Stimulated activated naive CD8-positive, alpha-beta T cell treated with anti-CD3 and anti-CD28 coated beads, Interleukin-15, amount 100 ng/mL, for 72 hours (primary cell): ENCODE measurements at regions not wholly inside any gene's neighbourhood (a gene's known extent, or its start where the extent isn't known, plus 50 kb on each side); places are given as distances from the start of the nearest gene placed in this dataset.
A peak's percentile ranks its signal among the peaks of the same experiment; 100 is the strongest.
"Not testable (repeated sequence)": the region's sequence is repeated elsewhere in the genome, so short reads cannot be mapped to it uniquely, and the experiment has no call there.

Source experiments
- ATAC-seq: fragments of 150-1000 bp; cut with Tn5 transposase; 2 replicates; pipeline ENCODE4 v1.10.0; 2021; ENCODE audit warnings: mild to moderate bottlenecking, moderate library complexity
- DNase-seq, 2 donors: peaks; one replicate each; pipeline ENCODE4 v3.0.0; 2021 to 2022
- H3K27ac Mint-ChIP-seq, 2 donors: one replicate each; pipeline ENCODE4 v1.8.0; 2022; ENCODE audit warnings: mild to moderate bottlenecking in 2 of 2, mixed read lengths in 2 of 2, moderate library complexity in 2 of 2
- H3K27me3 Mint-ChIP-seq: one replicate; pipeline ENCODE4 v1.8.0; 2022; ENCODE audit warnings: mixed read lengths
- H3K4me1 Mint-ChIP-seq: one replicate; pipeline ENCODE4 v1.8.0; 2022; ENCODE audit warnings: mild to moderate bottlenecking, mixed read lengths
- H3K4me3 Mint-ChIP-seq, 2 donors: one replicate each; pipeline ENCODE4 v1.8.0; 2022; ENCODE audit warnings: mild to moderate bottlenecking in 2 of 2, mixed read lengths in 2 of 2, moderate library complexity in 1 of 2
- H3K9me3 Mint-ChIP-seq, 2 donors: one replicate each; pipeline ENCODE4 v1.8.0; 2022; ENCODE audit warnings: mixed read lengths in 2 of 2

GRCh38 chr12:3397596-3397995 lies 93.4 kb upstream of the PRMT8 start:
- ATAC-seq, H3K4me1 Mint-ChIP-seq, H3K9me3 Mint-ChIP-seq, DNase-seq, H3K27ac Mint-ChIP-seq, H3K4me3 Mint-ChIP-seq: not testable (repeated sequence)
- peaks cover 36% of the 10 kb centered on the region for H3K27me3 Mint-ChIP-seq

- Mint-ChIP-seq H3K9me3 (peaks cover 4 to 7% of the 10 kb centered on the region in 2 donors), H3K4me1 (no peaks in the 10 kb centered on the region), H3K4me3 (no peak overlapping the region), H3K27ac (no peak overlapping the region), H3K27me3 (peaks cover 36% of the 10 kb centered on the region)
- ATAC-seq (peak; percentile 42), DNase-seq (no peak)
Measured at GRCh38 chr12:3398196-3398789, 92.7 kb upstream of the PRMT8 start.

GRCh38 chr12:3405821-3406220 lies 85.2 kb upstream of the PRMT8 start:
- Mint-ChIP-seq H3K27ac (peak overlapping the region in 1 of 2 donors; percentile 67), H3K9me3 (peaks cover 28 to 63% of the 10 kb centered on the region in 2 donors), H3K4me1 (no peaks in the 10 kb centered on the region), H3K27me3 (peaks cover 8% of the 10 kb centered on the region), H3K4me3 (no peak overlapping the region)
- DNase-seq (no peak), ATAC-seq (no peak)

- no peaks in the 10 kb centered on the region for H3K4me1 Mint-ChIP-seq
- no peak overlapping the region for H3K4me3 Mint-ChIP-seq
- no peak for ATAC-seq
- no peak for DNase-seq
- H3K9me3 Mint-ChIP-seq, result peaks cover 28 to 63% of the 10 kb centered on the region in 2 donors
- no peaks in the 10 kb centered on the region for H3K27me3 Mint-ChIP-seq
- H3K27ac Mint-ChIP-seq, result peak overlapping the region in 1 of 2 donors; percentile 45
Measured at GRCh38 chr12:3407723-3408122, 83.3 kb upstream of the PRMT8 start.

GRCh38 chr12:3409662-3410061 lies 81.3 kb upstream of the PRMT8 start:
- ATAC-seq (no peak), DNase-seq (no peak)
- peaks cover 11% of the 10 kb centered on the region for H3K27me3 Mint-ChIP-seq
- peaks cover 24 to 58% of the 10 kb centered on the region in 2 donors for H3K9me3 Mint-ChIP-seq
- H3K27ac Mint-ChIP-seq, result no peak overlapping the region
- no peak overlapping the region for H3K4me3 Mint-ChIP-seq
- no peaks in the 10 kb centered on the region for H3K4me1 Mint-ChIP-seq

- ATAC-seq (no peak), DNase-seq (no peak)
- H3K4me3 Mint-ChIP-seq, result no peak overlapping the region
- H3K9me3 Mint-ChIP-seq, result no peaks in the 10 kb centered on the region
- no peaks in the 10 kb centered on the region for H3K4me1 Mint-ChIP-seq
- H3K27ac Mint-ChIP-seq, result peak overlapping the region in 1 of 2 donors; percentile 3
- peaks cover 26% of the 10 kb centered on the region for H3K27me3 Mint-ChIP-seq
Measured at GRCh38 chr12:3416159-3416558, 74.8 kb upstream of the PRMT8 start.

- Mint-ChIP-seq H3K27ac (peak overlapping the region in 1 of 2 donors; percentile 3), H3K4me3 (no peak overlapping the region), H3K9me3 (no peaks in the 10 kb centered on the region), H3K4me1 (no peaks in the 10 kb centered on the region), H3K27me3 (peaks cover 31% of the 10 kb centered on the region)
- no peak for DNase-seq
- no peak for ATAC-seq
Measured at GRCh38 chr12:3416670-3417069, 74.3 kb upstream of the PRMT8 start.

GRCh38 chr12:3417113-3417512 lies 73.9 kb upstream of the PRMT8 start:
- H3K9me3 Mint-ChIP-seq, result no peaks in the 10 kb centered on the region
- no peaks in the 10 kb centered on the region for H3K4me1 Mint-ChIP-seq
- DNase-seq (no peak), ATAC-seq (no peak)
- no peak overlapping the region for H3K4me3 Mint-ChIP-seq
- peak overlapping the region in 1 of 2 donors; percentile 14 for H3K27ac Mint-ChIP-seq
- peaks cover 31% of the 10 kb centered on the region for H3K27me3 Mint-ChIP-seq

GRCh38 chr12:3417937-3418462 lies 73.0 kb upstream of the PRMT8 start:
- Mint-ChIP-seq H3K27ac (no peak overlapping the region), H3K4me3 (no peak overlapping the region), H3K9me3 (no peaks in the 10 kb centered on the region), H3K27me3 (peaks cover 31% of the 10 kb centered on the region), H3K4me1 (no peaks in the 10 kb centered on the region)
- no peak for ATAC-seq
- no peak for DNase-seq

GRCh38 chr12:3418609-3419390 lies 72.2 kb upstream of the PRMT8 start:
- ATAC-seq, result no peak
- peaks cover 26% of the 10 kb centered on the region for H3K27me3 Mint-ChIP-seq

GRCh38 chr12:3419558-3419957 lies 71.4 kb upstream of the PRMT8 start:
- Mint-ChIP-seq H3K4me1 (no peaks in the 10 kb centered on the region), H3K9me3 (no peaks in the 10 kb centered on the region), H3K27me3 (peaks cover 21% of the 10 kb centered on the region), H3K27ac (no peak overlapping the region), H3K4me3 (no peak overlapping the region)
- ATAC-seq (no peak), DNase-seq (no peak)

More at GRCh38 chr12:3418609-3419390, 72.2 kb upstream of the PRMT8 start:
- H3K4me1 Mint-ChIP-seq, result no peaks in the 10 kb centered on the region
- no peak overlapping the region for H3K27ac Mint-ChIP-seq
- no peak overlapping the region for H3K4me3 Mint-ChIP-seq
- H3K9me3 Mint-ChIP-seq, result no peaks in the 10 kb centered on the region
- no peak for DNase-seq

- Mint-ChIP-seq H3K4me3 (no peak overlapping the region), H3K9me3 (no peaks in the 10 kb centered on the region), H3K27ac (no peak overlapping the region), H3K4me1 (no peaks in the 10 kb centered on the region), H3K27me3 (peaks cover 19% of the 10 kb centered on the region)
- ATAC-seq, result no peak
- DNase-seq, result no peak
Measured at GRCh38 chr12:3420693-3421092, 70.3 kb upstream of the PRMT8 start.

- Mint-ChIP-seq H3K27me3 (peaks cover 14% of the 10 kb centered on the region), H3K27ac (no peak overlapping the region), H3K4me1 (no peaks in the 10 kb centered on the region), H3K9me3 (no peaks in the 10 kb centered on the region), H3K4me3 (no peak overlapping the region)
- DNase-seq (no peak), ATAC-seq (no peak)
Measured at GRCh38 chr12:3421191-3421978, 69.6 kb upstream of the PRMT8 start.

GRCh38 chr12:3424796-3425195 lies 66.2 kb upstream of the PRMT8 start:
- not testable (repeated sequence) for H3K9me3 Mint-ChIP-seq, H3K4me1 Mint-ChIP-seq, H3K27ac Mint-ChIP-seq, H3K4me3 Mint-ChIP-seq, ATAC-seq, DNase-seq
- H3K27me3 Mint-ChIP-seq, result peaks cover 29% of the 10 kb centered on the region

GRCh38 chr12:3427956-3428355 lies 63.0 kb upstream of the PRMT8 start:
- DNase-seq (no peak), ATAC-seq (no peak)
- Mint-ChIP-seq H3K4me1 (peaks cover 18% of the 10 kb centered on the region), H3K27me3 (peaks cover 21% of the 10 kb centered on the region), H3K9me3 (peaks cover 9 to 28% of the 10 kb centered on the region in 2 donors), H3K4me3 (no peak overlapping the region), H3K27ac (no peak overlapping the region)
